GM19452 (cell line): ENCODE measurements at regions not wholly inside any gene's neighbourhood (a gene's known extent, or its start where the extent isn't known, plus 50 kb on each side); places are given as distances from the start of the nearest gene placed in this dataset.
"Not testable (repeated sequence)": the region's sequence is repeated elsewhere in the genome, so short reads cannot be mapped to it uniquely, and the experiment has no call there.

Experiments used
- ATAC-seq: cut with Tn5 transposase; IDR thresholded peaks from one replicate; pipeline ENCODE4 v1.9.1; 2021; ENCODE audit not compliant: unreplicated experiment

DNA sequence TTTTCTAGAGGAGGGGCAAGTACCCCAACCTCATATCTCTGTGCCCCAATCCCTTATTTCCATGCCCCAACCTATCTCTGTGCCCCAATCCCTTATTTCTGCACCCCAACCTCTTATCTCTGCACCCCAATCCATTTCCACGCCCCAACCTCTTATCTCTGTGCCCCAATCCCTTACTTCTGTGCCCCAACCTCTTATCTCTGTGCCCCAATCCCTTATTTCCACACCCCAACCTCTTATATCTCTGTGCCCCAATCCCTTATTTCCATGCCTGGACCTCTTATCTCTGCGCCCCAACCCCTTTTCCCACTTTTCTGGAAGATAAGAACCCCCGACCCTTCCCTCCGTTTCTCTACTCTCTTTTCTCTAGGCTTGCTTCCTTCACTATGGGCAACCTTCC lies 199.0 kb downstream of the JRKL start:
- ATAC-seq: not testable (repeated sequence)

DNA sequence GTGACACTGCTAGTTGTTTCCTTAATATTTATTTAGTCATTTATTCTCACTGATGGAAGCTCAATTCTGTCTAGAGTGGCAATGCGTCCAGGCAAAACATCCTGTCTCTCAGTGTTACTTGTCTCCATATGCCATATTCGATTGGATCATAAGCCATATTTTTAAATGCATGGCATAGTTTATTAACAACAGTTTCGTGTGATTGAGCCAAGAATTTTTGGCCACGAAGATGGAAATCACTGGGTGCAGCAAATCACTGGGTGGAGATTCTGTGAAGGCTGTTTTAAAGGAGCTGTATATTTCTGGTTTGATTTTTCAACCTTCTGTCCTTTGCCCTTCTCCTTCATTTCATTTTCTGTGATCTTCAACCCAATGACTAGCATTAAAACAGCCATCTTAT lies 205.2 kb downstream of the JRKL start:
- no peak for ATAC-seq

DNA sequence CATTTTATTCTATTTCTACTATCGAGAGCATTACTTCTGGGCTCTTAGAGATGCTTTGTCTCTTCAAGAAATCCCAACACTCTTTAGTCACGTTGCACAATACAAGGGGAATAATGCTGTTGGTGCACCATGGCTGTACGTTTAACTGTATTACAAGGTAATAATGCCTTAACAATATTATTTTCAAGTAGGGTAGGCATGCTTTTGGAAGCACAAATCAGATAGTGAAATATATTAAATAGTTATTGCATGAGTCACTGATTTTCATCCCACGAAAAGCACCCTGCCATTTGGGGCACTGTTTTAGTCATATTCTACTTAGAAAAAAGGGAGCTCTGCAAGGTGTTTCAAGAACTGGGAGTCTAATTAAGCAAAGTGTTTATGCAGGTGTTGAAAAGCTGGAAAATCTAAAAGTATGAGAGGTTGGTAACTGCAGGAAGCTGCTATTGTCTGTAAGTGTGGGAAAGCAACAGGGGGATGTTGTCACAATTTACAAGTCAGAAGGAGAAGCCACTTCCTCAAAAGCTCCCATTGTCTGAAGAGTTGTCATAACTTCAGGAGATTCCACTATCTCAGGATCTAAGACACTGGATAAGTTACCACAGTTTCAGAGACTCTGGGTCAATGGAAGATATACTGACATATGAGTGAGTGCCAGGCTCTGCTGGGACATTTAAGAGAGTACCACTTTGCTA lies 218.2 kb downstream of the JRKL start:
- no peak for ATAC-seq

DNA sequence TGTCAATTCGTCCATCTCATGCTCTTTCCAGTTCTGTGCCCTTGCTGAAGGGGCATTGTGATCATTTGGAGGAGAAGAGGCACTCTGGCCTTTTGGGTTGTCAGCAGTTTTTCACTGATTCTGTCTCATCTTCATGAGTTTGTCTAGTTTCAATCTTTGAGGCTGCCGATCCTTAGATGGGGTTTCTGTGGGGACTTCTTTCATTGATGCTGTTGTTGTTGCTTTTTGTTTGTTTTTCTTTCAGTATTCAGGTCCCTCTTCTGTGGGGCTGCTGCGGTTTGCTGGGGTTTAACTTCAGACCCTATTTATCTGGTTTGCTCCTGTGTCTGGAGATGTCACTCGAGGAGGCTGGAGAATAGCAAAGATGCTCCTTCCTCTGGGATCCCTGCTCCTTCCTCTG lies 224.3 kb downstream of the JRKL start:
- no peak for ATAC-seq

DNA sequence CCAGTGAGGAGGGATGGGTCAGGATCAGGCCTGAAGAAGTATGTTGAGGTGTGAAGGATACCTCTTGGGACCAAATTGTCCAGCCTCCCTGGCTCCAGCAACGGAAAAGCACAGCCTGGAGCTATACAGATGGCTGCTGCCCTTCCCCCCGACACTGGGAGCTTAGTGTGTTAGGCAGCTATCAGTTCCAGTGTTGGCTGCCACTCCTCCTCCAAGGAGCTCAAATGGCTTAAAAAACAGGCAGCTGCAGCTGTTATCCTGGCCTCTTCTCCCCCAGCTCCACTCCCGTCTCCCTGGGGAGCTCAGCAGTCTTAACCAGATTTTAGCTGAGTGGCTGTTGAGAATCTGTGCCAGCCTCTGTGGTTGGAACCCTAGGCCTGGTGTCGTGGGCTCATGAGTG lies 225.0 kb downstream of the JRKL start:
- no peak for ATAC-seq

DNA sequence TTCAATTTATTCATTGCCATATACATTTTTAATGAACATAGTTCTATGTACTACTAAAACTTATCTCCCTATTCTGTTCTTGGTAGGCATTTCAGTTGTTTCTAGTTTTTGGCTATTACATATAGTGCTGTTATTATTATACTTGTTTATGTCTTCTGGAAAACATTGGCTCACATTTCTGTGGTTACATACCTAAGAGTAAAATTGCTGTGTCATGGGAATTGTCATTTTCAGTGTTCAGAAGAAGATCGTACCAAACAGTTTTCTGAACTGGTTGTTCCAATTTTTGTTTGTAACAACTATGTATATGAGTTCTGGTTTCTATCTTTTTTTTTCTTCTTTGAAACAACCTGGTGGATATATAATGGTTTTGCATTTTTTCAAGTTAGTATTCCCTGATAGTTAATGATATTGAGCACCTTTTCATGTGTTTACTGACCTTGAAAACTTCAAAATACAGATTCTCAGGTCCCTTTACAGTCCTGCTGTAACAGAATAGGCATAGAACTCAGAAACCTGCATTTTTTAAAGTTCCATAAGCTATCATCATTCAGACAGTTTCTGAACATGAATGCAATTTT lies 230.7 kb downstream of the JRKL start:
- no peak for ATAC-seq

DNA sequence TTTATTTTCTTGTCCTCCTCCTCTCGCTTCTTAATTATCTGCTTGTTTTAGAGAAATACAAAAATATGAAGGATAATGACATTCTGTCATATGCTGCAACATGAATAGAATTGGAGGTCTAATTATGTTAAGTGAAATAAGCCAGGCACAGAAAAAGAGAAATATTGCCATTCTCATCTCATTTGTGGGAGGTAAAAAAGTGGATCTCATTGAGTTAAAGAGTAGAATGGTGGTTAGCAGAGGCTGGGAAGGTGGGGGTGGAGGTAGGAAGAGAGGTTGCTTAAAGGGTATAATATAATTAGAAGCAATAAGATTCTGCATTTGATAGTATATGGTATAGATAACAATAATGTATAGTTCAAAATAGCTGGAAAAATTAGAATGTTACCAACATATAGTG lies 231.3 kb downstream of the JRKL start:
- no peak for ATAC-seq

DNA sequence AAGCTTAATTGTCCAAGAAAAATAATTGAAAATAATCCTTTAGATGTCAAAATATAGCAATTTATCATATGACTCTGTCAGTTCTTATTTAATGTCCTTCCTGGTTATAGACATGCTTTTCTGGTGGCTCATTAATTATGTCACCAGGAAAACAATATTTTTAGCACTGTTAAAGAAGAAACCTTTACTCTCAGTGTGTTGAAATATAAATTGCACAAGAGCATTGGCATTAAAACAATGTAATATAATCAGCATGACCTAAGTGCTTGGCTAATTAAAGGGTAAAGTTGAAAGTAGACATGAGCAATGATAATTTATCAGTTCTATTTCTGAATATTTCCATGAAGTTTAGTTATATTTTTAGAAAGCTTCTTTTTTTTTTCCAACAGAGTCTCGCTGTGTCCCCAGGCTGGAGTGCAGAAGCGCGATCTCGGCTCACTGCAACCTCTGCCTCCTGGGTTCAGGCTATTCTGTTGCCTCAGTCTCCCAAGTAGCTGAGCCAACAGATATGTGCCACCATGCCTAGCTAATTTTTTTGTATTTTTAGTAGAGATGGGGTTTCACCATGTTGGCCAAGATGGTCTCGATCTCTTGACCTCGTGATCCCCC lies 232.3 kb downstream of the JRKL start:
- ATAC-seq: no peak

DNA sequence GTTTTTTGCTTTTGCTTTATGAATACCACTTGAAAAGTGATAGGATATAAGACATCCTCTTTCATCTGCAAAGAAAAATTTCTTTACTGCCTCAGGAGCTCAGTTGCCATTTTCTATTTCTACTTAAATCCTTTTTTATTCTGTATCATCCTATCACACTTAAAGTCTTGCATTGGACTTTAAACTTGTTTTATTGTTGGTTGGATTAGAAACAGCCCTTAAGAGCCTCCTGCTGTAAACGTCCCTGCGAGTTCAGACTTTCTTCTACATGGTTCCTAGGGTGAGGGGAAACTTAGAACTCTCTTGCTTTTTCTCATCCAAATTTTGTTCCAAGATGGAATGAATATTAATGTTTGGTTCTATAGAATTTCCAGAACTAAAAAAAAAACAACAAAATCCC lies 234.3 kb downstream of the JRKL start:
- ATAC-seq: no peak

DNA sequence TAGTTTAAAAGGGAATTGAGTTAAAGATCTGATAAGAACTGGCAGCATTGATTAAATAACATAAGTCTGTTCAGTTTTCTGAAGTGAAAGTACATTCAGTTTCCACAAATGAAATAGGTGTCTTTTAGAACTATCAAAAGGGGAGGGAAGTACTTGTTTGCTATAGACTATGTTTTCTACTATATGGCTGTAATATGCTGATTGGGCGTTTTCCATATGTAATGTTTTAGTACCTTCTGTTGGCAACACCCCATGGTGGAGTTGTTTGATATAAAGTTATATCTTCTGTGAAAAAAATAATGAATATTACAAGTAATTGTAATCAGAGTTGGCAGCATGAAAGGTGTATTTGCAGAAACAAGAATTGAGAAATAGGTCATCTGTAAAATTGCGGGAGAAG lies 237.6 kb downstream of the JRKL start:
- ATAC-seq: no peak

DNA sequence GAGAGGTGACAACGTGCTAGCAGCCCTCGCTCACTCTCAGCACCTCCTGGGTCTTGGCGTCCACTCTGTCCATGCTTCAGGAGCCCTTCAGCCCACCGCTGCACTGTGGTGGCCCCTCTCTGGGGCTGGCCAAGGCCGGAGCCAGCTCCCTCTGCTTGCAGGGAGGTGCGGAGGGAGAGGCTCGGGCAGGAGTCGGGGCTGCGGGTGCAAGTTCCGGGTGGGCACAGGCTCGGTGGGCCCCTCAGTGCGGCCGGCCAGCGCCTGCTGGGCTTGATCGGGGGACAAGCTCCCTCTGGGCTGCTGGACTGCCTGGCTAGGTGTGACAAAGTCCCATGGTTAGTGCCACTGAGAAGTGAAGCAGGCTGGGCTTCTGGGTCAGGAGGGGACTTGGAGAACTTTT lies 245.8 kb downstream of the JRKL start:
- no peak for ATAC-seq

DNA sequence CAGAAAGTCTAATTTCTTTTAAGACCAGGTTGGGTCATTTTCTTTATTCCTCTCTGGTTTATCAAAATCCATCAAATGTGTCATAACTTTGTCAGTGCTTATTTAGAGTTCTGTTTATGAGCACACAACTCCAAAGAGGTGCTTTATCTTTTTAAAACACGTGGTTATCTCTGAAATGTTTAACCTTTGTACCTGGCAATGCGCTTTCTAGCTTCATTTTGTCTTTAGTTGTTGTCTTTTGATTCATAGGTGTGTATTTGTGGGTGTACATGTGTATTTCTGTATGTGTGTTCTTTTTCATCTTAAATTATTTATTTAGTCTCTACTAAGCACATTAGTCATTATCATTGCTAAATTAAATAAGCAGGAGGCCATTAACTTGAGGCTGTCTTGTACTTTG lies 251.4 kb downstream of the JRKL start:
- no peak for ATAC-seq

DNA sequence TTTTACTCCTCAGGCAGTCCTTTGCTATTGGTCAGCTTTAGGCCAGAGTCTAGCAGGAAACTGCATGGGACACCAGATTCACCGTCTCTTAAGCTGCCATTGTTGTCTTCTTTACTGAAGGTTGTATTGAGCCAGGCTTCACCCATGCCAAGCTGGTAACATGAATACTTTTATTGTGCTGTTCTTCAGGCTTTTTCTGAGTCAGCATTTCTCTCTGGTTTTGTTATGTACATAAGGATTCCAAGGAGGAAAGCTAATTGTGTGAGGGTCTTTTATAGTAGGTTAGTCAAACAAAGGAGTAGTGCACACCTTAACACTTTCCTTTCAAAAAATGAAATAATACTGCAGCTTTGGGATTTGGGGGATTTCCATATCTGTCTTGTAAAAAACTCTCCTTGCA lies 252.8 kb downstream of the JRKL start:
- no peak for ATAC-seq

DNA sequence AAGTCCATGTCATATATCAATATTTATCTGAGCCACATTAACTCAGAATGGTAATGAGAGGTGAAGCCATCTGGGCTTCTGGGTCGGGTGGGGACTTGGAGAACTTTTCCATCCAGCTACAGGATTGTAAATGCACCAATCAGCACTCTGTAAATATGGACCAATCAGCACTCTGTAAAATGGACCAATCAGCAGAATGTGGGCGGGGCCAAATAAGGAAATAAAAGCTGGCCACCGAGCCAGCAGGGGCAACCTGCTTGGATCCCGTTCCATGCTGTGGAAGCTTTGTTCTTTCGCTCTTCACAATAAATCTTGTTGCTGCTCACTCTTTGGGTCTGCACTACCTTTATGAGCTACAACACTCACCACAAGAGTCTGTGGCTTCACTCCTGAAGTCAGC lies 253.4 kb downstream of the JRKL start:
- ATAC-seq: no peak

DNA sequence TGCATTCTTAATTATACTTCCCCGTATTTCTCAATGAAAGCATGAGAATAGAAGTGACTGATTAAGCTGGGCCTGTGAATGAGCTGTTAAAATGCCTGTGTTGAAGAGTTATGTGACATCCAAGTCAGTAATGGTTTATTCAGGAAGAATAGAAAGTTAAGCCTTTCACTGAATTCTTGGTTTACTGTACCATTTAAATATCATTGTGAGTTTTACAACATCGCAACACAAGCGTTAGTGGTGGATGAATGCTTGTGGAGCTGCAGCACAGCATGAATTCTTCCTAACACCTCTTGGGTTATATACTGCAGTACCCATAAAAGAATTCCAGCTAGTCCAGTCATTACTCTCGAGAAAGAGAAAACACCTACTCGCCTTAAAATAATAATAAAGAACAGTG lies 257.8 kb downstream of the JRKL start:
- ATAC-seq: no peak

DNA sequence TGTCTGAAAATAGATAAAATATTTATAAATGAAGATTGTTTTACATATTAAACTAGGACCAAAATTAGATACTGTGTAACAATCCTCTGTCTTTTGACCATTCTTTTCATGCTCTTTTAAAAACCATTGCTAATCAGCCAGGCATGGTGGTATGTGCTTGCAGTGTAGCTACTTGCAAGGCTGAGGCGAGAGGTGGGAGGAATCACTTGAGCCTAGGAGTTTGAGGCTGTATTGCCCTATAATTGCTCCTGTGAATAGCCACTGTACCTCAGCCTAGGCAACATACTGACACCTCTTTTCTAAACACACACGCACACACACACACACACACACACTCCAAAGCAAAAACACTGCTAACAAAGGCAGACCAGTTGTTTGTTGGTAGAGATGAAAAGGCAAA lies 259.2 kb downstream of the JRKL start:
- no peak for ATAC-seq

DNA sequence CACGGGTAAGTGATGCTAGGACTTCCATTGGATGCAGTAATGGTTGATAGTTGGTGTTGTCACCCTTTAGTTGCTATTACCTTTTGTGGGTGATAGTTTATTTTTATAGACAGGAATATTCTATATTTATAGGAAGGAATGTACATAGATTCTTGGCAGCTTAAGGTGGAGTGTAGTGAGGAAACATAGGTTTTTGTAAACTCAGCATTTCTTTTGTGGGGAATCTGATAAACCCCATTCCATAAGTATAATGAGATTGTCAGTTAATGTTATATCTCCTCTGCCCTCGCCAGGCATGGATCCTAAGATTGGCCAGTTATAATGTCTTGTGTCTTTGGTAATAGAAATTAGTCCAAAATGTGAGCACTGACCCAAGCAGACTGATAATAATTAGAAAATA lies 262.7 kb downstream of the JRKL start:
- ATAC-seq: no peak

DNA sequence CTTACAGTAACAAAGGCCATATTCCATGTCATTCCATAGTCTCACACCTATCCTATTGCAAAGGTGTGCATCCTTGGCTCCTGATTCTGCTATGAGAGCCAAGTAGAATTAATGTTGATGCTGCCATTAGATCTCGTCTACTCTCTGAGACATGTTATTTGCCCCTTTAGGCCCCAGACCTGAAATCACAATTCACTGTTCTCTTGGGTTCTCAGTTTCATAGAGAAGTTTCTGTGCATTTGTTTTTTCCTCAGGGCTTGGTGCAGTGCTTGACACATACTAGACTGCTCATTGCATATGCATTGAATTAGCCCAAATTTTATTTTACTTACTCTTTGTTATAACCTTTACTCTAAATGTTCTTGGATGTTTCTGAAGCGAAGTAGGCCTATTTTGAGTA lies 265.7 kb downstream of the JRKL start:
- no peak for ATAC-seq

DNA sequence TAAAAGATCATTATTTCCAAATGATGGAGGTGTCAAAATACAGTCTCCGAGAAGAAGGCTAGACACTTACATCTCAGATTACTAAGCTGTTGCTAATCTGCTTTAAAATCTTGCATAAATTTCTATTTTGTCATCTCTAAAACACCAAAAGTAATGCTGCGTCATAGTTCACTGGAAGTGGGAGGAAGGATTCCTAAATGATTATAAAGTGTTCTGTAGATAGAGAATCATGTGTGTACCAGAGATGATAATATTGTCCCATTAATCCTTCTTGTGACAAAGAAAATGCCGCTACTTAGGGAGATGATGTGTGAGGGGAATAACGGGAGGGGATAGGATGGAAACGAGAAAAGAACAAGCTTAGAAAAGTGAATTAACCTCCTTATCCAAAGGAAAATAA lies 268.6 kb downstream of the JRKL start:
- no peak for ATAC-seq

DNA sequence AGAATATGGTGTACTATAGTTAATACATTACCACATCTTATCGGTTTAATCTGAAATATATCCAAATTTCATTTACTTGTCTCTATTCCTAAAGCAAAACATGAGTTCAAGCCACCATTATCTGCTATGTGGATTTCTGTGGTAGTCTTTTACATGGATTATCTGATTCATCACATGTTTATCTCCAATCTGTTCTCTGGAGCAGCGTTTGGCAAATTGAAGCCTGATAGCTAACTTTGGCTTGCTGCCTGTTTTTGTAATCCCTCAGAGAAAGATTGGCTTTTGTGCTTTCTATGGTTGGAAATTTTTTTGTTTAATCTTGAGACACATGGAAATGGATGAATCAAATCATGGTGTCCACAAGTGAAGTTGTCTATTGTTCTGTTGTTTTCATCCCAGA lies 274.3 kb downstream of the JRKL start:
- ATAC-seq: no peak

DNA sequence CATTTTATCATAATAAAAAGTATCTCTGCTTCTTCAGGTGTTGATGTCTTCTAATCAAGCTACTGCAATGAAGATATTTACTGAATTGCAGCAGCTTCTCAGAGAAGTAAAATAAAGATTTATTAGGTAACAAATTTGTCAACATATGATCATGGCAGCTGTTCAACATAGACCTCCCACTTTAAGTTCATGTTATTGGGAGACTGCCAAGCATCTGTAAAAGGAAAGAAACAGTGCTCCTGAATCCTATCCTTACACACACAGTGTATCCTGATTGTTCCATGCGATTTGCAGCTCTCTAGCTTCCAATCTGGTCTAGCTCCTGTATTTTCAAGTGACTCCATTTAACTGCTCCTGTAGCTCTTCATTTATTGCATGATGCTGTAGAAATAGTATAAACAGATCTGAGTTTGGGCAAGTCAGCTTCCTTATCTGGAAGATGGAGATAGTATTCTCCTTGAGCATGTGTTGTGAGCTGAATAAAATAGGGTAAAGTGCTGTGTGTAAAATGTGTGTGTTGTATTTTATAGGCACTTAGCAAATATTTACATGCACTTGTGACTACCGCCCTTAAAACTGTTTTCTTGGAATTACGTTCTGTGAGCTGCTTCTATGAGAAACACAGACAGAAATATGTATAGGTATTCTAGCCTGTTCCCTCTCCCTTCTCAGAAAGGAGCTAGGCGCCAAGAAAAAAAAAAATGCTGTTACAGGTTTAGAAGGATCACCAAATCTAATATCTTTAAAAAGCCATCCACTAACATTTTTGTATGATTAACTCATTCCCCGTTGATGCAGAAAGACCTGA lies 290.6 kb downstream of the JRKL start:
- no peak for ATAC-seq
